Endothelial cell of umbilical vein (primary cell): ENCODE measurements at regions not wholly inside any gene's neighbourhood (a gene's known extent, or its start where the extent isn't known, plus 50 kb on each side); places are given as distances from the start of the nearest gene placed in this dataset.

Source experiments
- BruUV-seq: library from RNA; stranded (reverse); fragments of 400-500 nt; replicated peaks from 2 replicates; lab custom pipeline; 2021; lab: Mats Ljungman, UMichigan
- CTCF ChIA-PET: fragments of 300-600, 350-600 bp; sonication (Branson Sonifier 250); formaldehyde crosslinking; loops from one replicate; lab custom pipeline; 2021; ENCODE audit warnings: antibody characterized with exemption, inconsistent platforms; lab: Charles Lee
- POLR2A ChIA-PET: fragments of 300-600, 350-600 bp; sonication (Branson Sonifier 250); formaldehyde crosslinking; loops from one replicate; lab custom pipeline; 2021; ENCODE audit warnings: antibody characterized with exemption, inconsistent platforms; lab: Charles Lee
- DNase-seq: peaks from one replicate; pipeline ENCODE4 v3.0.0-alpha.2; 2011; ENCODE audit warnings: low read depth, low spot score
- FAIRE-seq: peaks from 2 replicates; lab custom pipeline; 2011; peaks lifted over from hg19 to GRCh38; lab: Jason Lieb, UNC
- H2AFZ ChIP-seq: 2 replicates; pipeline ENCODE4 v1.6.0; 2012; ENCODE audit warnings: low read depth, low read length, control low read depth, inconsistent platforms
- H3K27ac ChIP-seq: 2 replicates; pipeline ENCODE4 v1.5.1; 2011; ENCODE audit warnings: low read depth, mild to moderate bottlenecking, control low read depth, low read length, moderate library complexity; ENCODE audit not compliant: insufficient read depth
- H3K27me3 ChIP-seq, 2 experiments: 2 replicates each; pipeline versions ENCODE4 v1.6.0 to v1.6.1; 2011; ENCODE audit warnings: low read length in 2 of 2, mixed read lengths in 1 of 2; ENCODE audit not compliant: control insufficient read depth in 2 of 2, insufficient read depth in 2 of 2
- H3K36me3 ChIP-seq, 2 experiments: 2 replicates in 1 of 2; 3 replicates in 1 of 2; pipeline ENCODE4 v1.5.1; 2011; ENCODE audit warnings: low read length in 2 of 2, mild to moderate bottlenecking in 1 of 2, moderate library complexity in 1 of 2; ENCODE audit not compliant: control insufficient read depth in 2 of 2, insufficient read depth in 2 of 2; ENCODE audit errors: extremely low read depth in 1 of 2
- H3K4me1 ChIP-seq: 3 replicates; pipeline ENCODE4 v1.5.1; 2011; ENCODE audit warnings: mild to moderate bottlenecking, low read length; ENCODE audit not compliant: control insufficient read depth, insufficient read depth; ENCODE audit errors: extremely low read depth
- H3K4me2 ChIP-seq: 2 replicates; pipeline ENCODE4 v1.6.1; 2011; ENCODE audit warnings: low read length, control low read depth, mixed read lengths; ENCODE audit not compliant: insufficient read depth
- H3K4me3 ChIP-seq, 3 experiments: fragments of 200-600 bp in 1 of 3; sonication (generic), shearing (Covaris generic) in 1 of 3; replicated peaks in 1 of 3; 2 replicates each; pipeline ENCODE4 v1.5.1; 2011 to 2016; ENCODE audit warnings: control low read depth in 3 of 3, low read length in 3 of 3, mild to moderate bottlenecking in 2 of 3, inconsistent platforms in 1 of 3, low read depth in 1 of 3, moderate library complexity in 1 of 3; ENCODE audit not compliant: insufficient read depth in 1 of 3
- H3K79me2 ChIP-seq: 2 replicates; pipeline ENCODE4 v1.6.0; 2012; ENCODE audit warnings: low read length, inconsistent platforms; ENCODE audit not compliant: control insufficient read depth, insufficient read depth
- H3K9ac ChIP-seq: replicated peaks from 2 replicates; pipeline ENCODE3; 2011; ENCODE audit warnings: low read length, control low read depth; ENCODE audit not compliant: insufficient read depth; ENCODE audit errors: extremely low read depth
- H3K9me1 ChIP-seq: replicated peaks from 3 replicates; pipeline ENCODE4 v1.6.0; 2011; ENCODE audit warnings: mild to moderate bottlenecking, low read length; ENCODE audit not compliant: control insufficient read depth, insufficient read depth; ENCODE audit errors: extremely low read depth
- H3K9me3 ChIP-seq: replicated peaks from 2 replicates; pipeline ENCODE4 v1.5.1; 2012; ENCODE audit warnings: low read length, inconsistent platforms; ENCODE audit not compliant: control insufficient read depth, insufficient read depth
- H4K20me1 ChIP-seq: replicated peaks from 2 replicates; pipeline ENCODE3; 2011; ENCODE audit warnings: mild to moderate bottlenecking, low read length; ENCODE audit not compliant: control insufficient read depth, insufficient read depth; ENCODE audit errors: extremely low read depth
- GATA2 ChIP-seq: IDR thresholded peaks from 2 replicates; pipeline ENCODE4 v1.7.0; 2011; ENCODE audit warnings: low read depth, mild to moderate bottlenecking, moderate library complexity, mixed read lengths, low read length; ENCODE audit not compliant: insufficient read length, insufficient read depth
- MYC ChIP-seq: IDR thresholded peaks from one replicate; pipeline ENCODE4 v1.6.1; 2011; ENCODE audit warnings: mild to moderate bottlenecking, low read depth, low read length
- POLR2A ChIP-seq: IDR thresholded peaks from 2 replicates; pipeline ENCODE4 v1.6.1; 2012; ENCODE audit warnings: low read depth, mild to moderate bottlenecking, control low read depth, low read length
- dilution Hi-C: fragments of 300-500 bp; cut with MboI; formaldehyde crosslinking; loops from one replicate; pipeline ENCODE4 v1.15.0; 2019; ENCODE audit warnings: low sequenced_read_pairs; ENCODE audit not compliant: extremely low pct_ligation_motif_present
- intact Hi-C: fragments of 100-400 bp; cut with micrococcal nuclease; formaldehyde crosslinking; loops from one replicate; pipeline ENCODE4 v1.10.0; 2022

- POLR2A ChIA-PET = no interaction called here
- H3K27ac ChIP-seq = no peak overlapping the region
- CTCF ChIA-PET = interaction anchor here (1.1 kb wide), 1 partner anchor 25 kb away, joined by 3 read pairs; no protein-coding TSS in a partner anchor
- dilution Hi-C loops = no loop called here
- no peak for FAIRE-seq
- H3K79me2 ChIP-seq = no peaks in the 10 kb centered on the region
- H3K36me3 ChIP-seq = no peaks in the 10 kb centered on the region
- no peak overlapping the region for H3K9ac ChIP-seq
- DNase-seq = no peak
- no peaks in the 10 kb centered on the region for H3K4me1 ChIP-seq
- H4K20me1 ChIP-seq = no peaks in the 10 kb centered on the region
- no peak for TF ChIP-seq MYC
- TF ChIP-seq POLR2A = no peak
- intact Hi-C loops = no loop called here
- H3K9me3 ChIP-seq = no peaks in the 10 kb centered on the region
- H3K9me1 ChIP-seq = no peaks in the 10 kb centered on the region
- no peak overlapping the region for H3K4me3 ChIP-seq
- no peak overlapping the region for H2AFZ ChIP-seq
- no TSS peak for BruUV-seq
- no peak overlapping the region for H3K4me2 ChIP-seq
- no peaks in the 10 kb centered on the region for H3K27me3 ChIP-seq
Observed at GRCh38 chr2:236844711-236845110, 241.0 kb upstream of the COPS8 start.

GRCh38 chr2:236847023-236847422, 238.7 kb upstream of the COPS8 start:
- Histone ChIP-seq H3K9me3 (no peaks in the 10 kb centered on the region), H3K79me2 (no peaks in the 10 kb centered on the region), H3K9ac (no peak overlapping the region), H4K20me1 (no peaks in the 10 kb centered on the region), H3K36me3 (no peaks in the 10 kb centered on the region), H3K9me1 (no peaks in the 10 kb centered on the region), H3K27me3 (no peaks in the 10 kb centered on the region), H3K4me1 (peaks cover under 1% of the 10 kb centered on the region), H3K27ac (no peak overlapping the region), H2AFZ (no peak overlapping the region), H3K4me2 (no peak overlapping the region), H3K4me3 (no peak overlapping the region)
- CTCF ChIA-PET = no interaction called here
- intact Hi-C loops (no loop called here), dilution Hi-C loops (no loop called here)
- POLR2A ChIA-PET = no interaction called here
- DNase-seq (no peak), FAIRE-seq (no peak)
- no TSS peak for BruUV-seq
- no peak for TF ChIP-seq GATA2
